ENCODE measurements at regions not wholly inside any gene's neighbourhood (a gene's known extent, or its start where the extent isn't known, plus 50 kb on each side); places are given as distances from the start of the nearest gene placed in this dataset.

- Histone ChIP-seq H3K36me3 (ENCODE audit: control insufficient read depth in 2 of 2, extremely low read depth in 1 of 2, insufficient read depth in 2 of 2, low read length in 2 of 2) (no peaks in the 10 kb centered on the region), H3K4me1 (ENCODE audit: control insufficient read depth, extremely low read depth, insufficient read depth, low read length) (no peaks in the 10 kb centered on the region), H3K27me3 (ENCODE audit: control insufficient read depth, extremely low read depth, insufficient read depth, low read length) (no peaks in the 10 kb centered on the region), H3K4me2 (ENCODE audit: control insufficient read depth, extremely low read depth, insufficient read depth, low read depth, low read length) (no peak overlapping the region), H3K9ac (ENCODE audit: control insufficient read depth, extremely low read depth, insufficient read depth, low read length) (no peak overlapping the region), H3K79me2 (ENCODE audit: control insufficient read depth, insufficient read depth, low read length) (no peaks in the 10 kb centered on the region), H3K27ac (ENCODE audit: control insufficient read depth, insufficient read depth, low read length) (no peak overlapping the region), H4K20me1 (ENCODE audit: control insufficient read depth, extremely low read depth, insufficient read depth, low read length) (no peaks in the 10 kb centered on the region), H3K9me1 (ENCODE audit: control insufficient read depth, extremely low read depth, insufficient read depth, low read length) (no peaks in the 10 kb centered on the region), H3K9me3 (ENCODE audit: control insufficient read depth, low read depth, low read length) (no peaks in the 10 kb centered on the region), H2AFZ (ENCODE audit: control insufficient read depth, low read length) (no peak overlapping the region), H3K4me3 (ENCODE audit: control insufficient read depth in 2 of 3, extremely low read depth in 1 of 3, insufficient read depth in 2 of 3, low read depth in 1 of 3, low read length in 3 of 3) (no peak overlapping the region)
- FAIRE-seq (no peak), DNase-seq (ENCODE audit: low read depth, low spot score) (peak; percentile 23)
- TF ChIP-seq EZH2 (IDR thresholded peaks at IDR 0.05; ENCODE audit: low read length) (no peak), CTCF (optimal IDR thresholded peaks at IDR 0.05 in 1 of 3, IDR thresholded peaks at IDR 0.05 in 1 of 3, conservative IDR thresholded peaks at IDR 0.05 in 1 of 3; ENCODE audit: extremely low read depth in 1 of 3, insufficient read depth in 2 of 3, low read length in 3 of 3) (peak; percentile 20 to 63 (median 51))
- dilution Hi-C loops (cut with MboI; ENCODE audit: extremely low pct_ligation_motif_present, low sequenced_read_pairs), result loop anchor here (25.0 kb wide), 1 partner anchor 370 kb away; no protein-coding TSS in a partner anchor
Observed at GRCh38 chr3:31132132-31132769, 237.8 kb upstream of the GADL1 start.

DNA sequence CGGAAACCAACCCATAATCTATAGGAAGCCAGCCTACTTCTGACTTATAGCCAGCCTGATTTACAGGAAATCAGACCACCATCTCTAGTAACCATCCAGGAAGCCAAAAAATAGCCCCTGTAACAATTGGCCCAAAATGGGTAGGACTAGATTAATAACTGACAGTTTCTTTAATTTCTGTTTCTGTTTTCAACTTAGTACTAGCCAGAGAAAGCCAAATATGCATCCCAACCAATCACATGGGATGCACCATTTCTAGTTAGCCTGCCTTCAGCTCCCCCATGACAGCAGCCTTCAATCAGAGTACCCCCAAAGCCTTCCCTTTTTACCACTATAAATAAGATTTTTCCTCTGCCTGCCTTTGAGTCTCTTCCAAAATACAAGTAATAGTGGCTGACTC is 239.1 kb upstream of the GADL1 start:
- dilution Hi-C loops (cut with MboI; ENCODE audit: extremely low pct_ligation_motif_present, low sequenced_read_pairs), result loop anchor here (25.0 kb wide), 1 partner anchor 371 kb away; no protein-coding TSS in a partner anchor

More for the DNA sequence above, 239.1 kb upstream of the GADL1 start:
- no peak overlapping the region for H3K4me2 ChIP-seq (ENCODE audit: control insufficient read depth, extremely low read depth, insufficient read depth, low read depth, low read length)
- no peaks in the 10 kb centered on the region for H3K9me1 ChIP-seq (ENCODE audit: control insufficient read depth, extremely low read depth, insufficient read depth, low read length)
- H3K9me3 ChIP-seq (ENCODE audit: control insufficient read depth, low read depth, low read length), result no peaks in the 10 kb centered on the region
- no peaks in the 10 kb centered on the region for H3K27me3 ChIP-seq (ENCODE audit: control insufficient read depth, extremely low read depth, insufficient read depth, low read length)
- no peaks in the 10 kb centered on the region for H4K20me1 ChIP-seq (ENCODE audit: control insufficient read depth, extremely low read depth, insufficient read depth, low read length)
- no peak overlapping the region for H3K4me3 ChIP-seq (ENCODE audit: control insufficient read depth in 2 of 3, extremely low read depth in 1 of 3, insufficient read depth in 2 of 3, low read depth in 1 of 3, low read length in 3 of 3)
- H3K79me2 ChIP-seq (ENCODE audit: control insufficient read depth, insufficient read depth, low read length), result no peaks in the 10 kb centered on the region
- TF ChIP-seq CTCF (optimal IDR thresholded peaks at IDR 0.05 in 1 of 3, IDR thresholded peaks at IDR 0.05 in 1 of 3, conservative IDR thresholded peaks at IDR 0.05 in 1 of 3; ENCODE audit: extremely low read depth in 1 of 3, insufficient read depth in 2 of 3, low read length in 3 of 3) (no peak), EZH2 (IDR thresholded peaks at IDR 0.05; ENCODE audit: low read length) (no peak)
- H2AFZ ChIP-seq (ENCODE audit: control insufficient read depth, low read length), result no peak overlapping the region
- no peaks in the 10 kb centered on the region for H3K36me3 ChIP-seq (ENCODE audit: control insufficient read depth in 2 of 2, extremely low read depth in 1 of 2, insufficient read depth in 2 of 2, low read length in 2 of 2)
- no peak for DNase-seq (ENCODE audit: low read depth, low spot score)
- no peak for FAIRE-seq
- no peak overlapping the region for H3K9ac ChIP-seq (ENCODE audit: control insufficient read depth, extremely low read depth, insufficient read depth, low read length)
- H3K27ac ChIP-seq (ENCODE audit: control insufficient read depth, insufficient read depth, low read length), result no peak overlapping the region
- peaks cover 6% of the 10 kb centered on the region for H3K4me1 ChIP-seq (ENCODE audit: control insufficient read depth, extremely low read depth, insufficient read depth, low read length)

All from keratinocyte (primary cell).